Stimulated activated CD8-positive, alpha-beta memory T cell treated with anti-CD3 and anti-CD28 coated beads, Interleukin-12 subunit alpha, Interleukin-12 subunit beta, amount 100 ng/mL, for 1 hour (primary cell): ENCODE measurements at regions not wholly inside any gene's neighbourhood (a gene's known extent, or its start where the extent isn't known, plus 50 kb on each side); places are given as distances from the start of the nearest gene placed in this dataset.
"Not testable (repeated sequence)": the region's sequence is repeated elsewhere in the genome, so short reads cannot be mapped to it uniquely, and the experiment has no call there.

Experiments
- DNase-seq: peaks from one replicate; pipeline ENCODE4 v3.0.0-alpha.2; 2020; ENCODE audit warnings: low read depth

DNA sequence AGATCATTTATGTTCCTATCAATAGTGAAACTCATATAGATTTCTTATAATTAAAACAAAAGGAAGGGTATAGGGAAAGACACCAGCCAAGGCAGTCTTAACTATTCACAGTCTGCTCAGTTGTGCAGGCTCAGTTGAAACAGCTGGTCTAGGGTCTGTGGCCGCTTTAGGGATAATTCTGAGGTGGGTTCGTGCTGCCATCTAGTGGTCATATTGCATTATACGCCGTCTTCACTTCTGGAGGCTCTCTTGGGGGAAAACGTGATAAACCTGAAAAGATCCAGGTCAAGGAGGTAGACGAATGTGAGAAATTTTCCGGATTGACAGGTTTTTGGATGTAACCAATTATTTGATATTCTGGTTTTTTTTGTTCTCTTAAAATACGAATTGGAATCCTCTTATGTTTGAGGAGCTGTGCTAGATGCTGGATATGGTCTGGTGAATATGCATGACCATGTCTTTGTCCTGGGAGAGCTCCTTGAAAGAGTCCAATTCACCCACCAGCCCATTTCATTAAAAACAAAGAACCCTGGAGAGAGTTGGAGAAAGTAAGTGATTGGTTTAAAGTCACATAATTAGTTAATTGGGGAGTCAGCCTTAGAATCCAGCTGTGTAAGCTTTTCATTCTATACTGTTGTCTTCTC lies 492.4 kb downstream of the PLCL1 start:
- DNase-seq, result peak; percentile 46

DNA sequence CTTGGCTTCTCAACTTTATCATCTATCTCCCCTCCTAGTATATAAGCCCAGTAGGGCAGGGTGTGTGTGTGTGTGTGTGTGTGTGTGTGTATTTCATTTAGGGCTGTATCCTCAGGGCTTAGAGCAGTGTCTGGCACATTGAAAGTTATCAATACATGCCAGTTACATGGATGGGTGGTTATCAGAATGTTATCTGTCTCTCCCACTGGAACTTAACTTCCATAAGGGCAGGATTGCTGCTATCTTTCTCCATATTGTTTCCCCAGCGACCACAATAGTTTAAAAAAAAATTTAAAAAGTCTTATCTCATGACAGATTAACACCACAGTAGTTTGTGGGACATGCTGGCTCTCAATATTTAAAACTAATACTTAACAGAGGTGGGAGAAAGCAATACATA lies 488.9 kb downstream of the PLCL1 start:
- DNase-seq, result no peak

DNA sequence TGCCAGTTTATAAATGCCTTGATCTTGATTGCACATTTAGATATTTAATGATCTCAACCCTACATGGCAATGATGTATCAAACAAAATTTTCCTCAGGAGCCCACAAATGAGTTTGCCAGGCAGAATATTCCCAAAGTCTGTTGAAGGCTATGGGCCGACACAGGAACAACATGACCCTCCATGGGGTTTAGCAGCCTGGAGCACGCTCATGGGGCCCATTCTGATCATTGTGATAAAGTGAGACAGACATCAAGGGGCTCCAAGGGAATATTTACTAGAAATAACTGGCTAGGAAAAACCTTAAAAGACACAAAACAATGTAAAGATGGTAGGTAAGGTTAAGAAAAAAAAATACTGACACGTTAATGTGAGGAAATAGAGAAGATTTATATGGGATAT lies 485.4 kb downstream of the PLCL1 start:
- no peak for DNase-seq

DNA sequence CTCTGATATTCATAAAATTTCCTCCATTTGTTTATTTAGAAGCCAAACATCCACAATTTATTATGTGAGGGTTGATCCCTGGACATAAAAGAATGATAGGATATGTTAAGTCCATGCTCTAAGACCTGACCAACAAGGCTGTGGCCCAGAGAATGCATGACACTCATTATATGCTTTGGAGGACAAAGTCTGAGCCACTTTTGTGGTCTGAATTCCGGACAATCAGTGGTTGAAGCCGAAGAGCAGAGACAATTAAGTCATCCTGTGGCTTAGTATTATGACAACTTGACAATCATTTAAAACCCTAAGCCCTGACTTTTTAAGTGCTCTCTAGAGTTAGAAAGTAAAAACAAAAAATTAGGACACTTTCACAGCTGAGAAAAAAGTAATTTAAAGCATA lies 483.3 kb downstream of the PLCL1 start:
- DNase-seq, result no peak

DNA sequence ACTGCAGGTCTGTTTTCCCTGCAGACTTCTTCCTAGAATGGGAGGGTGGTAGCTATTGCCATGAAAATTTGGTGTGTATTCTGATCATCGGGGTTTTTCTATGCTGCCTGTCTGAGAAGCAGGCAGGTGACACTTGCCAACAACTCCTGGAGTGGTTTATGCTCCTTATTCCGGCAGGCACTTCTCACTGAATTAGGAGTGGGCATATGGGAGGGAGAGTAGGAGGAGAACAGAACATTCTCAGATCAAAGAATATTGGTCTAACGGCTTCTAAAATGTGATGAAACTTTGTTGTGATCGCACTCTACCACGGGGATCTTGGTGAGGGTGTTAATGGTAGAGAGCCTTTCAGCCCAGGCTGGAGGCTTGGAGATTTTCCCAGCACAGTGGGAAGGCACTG lies 480.8 kb downstream of the PLCL1 start:
- no peak for DNase-seq

DNA sequence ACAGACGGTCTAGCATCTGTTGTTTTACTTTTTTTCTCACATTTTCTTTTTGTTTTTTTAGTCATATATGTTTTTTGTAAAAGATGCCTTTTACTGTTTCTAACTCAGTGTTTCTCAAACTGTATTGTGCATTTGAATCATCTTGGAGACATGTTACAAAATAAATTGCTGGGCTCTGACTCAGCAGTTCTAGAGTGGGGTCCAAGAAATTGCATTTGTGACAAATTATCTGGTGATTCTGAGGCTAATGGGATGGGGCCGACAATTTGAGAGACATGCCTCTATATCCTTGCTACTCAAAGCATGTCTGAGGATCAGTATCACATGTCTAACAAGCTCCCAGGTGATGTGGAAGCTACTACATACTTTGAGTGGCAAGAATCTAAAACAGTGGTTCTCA lies 478.8 kb downstream of the PLCL1 start:
- no peak for DNase-seq

DNA sequence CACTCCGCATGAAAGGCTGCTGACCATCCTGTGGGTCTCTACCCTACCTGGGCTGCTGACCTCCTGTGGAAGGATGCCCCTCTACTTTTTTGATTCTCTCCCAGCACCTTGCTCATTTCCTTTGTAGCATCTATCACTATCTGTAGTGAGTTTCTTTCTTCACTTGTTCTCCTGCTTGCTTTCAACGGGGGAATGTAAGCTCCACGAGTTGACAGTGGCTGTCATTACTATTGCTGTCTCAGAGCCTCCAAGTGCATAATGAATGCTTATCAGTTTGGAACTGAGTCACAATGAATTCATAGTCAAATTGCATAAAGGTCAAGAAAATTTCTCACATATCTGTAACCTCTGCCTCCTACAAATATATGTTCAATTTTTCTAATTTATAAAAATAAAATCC lies 477.7 kb downstream of the PLCL1 start:
- no peak for DNase-seq

DNA sequence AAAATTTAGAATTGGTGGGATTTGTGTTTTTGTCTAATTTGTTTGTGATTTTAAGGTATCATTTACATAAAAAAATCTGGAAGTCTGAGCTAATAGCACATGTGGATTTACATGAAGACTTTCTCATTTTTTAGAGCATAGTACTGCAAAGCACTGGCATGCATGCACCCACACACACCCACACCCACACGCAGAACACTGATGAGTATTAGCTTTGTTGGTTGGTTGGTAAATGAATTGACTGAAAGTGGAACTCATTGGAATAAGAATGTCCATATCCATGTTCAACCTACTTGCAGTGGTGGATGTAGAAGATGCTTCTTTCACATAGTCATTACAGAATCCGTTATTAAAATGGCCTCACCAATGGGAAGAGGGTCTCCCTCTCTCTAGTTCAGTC lies 475.8 kb downstream of the PLCL1 start:
- no peak for DNase-seq

DNA sequence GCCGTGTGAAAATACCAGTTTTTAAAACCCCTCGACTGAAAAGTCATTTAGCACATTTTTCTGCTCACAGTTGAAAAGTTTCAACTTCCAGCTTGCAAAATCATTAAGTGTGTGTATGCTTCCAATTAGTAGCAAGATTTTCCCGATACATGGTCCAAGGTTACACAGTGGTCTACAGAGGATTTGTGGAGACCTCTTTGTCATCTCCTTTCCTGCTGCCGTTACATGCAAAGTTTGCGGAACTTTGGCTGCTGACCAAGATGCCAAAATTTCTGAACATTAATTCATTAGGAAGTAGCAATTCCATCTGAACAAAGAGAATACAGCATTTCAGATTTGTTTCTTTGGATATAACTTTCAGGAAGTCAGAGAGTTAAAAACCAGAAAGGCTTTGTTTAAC lies 474.6 kb downstream of the PLCL1 start:
- DNase-seq, result no peak

DNA sequence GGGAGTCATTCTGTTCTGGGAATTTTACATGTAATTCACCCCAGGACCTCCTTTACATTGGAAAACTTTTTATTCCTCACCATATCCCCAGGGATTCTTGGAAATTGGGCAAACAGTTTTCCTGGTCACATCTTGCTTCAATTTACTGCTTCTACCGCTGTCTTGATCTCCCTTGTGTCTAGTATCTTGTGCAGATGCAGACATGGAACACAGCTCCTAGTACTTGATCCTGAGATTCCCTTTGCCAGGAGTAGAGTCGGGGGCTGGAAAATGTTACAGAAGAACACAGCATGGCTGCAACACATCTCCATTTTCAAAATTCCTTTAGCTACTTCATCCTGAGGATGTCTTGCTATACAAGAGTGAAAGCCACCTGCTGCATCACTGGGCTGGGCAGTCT lies 472.8 kb downstream of the PLCL1 start:
- DNase-seq, result no peak

DNA sequence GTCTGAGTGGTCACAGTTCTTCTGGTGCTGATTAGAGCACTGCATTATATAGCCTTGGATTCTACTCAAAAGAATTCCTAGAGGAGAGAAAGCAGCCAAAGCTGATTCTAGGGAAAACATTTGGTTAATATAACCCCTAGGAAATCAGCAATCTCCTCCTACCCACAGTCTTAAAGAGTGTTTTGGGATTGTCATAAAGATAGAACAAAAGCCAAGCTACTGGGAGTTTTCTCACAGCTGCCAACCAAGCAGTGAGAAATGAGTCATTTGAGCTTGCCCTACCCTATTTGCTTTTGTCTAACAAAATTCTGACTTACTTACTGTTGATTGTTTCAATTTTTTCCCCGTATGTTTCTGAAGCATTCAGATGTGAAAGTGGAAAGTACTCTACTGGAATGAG lies 469.3 kb downstream of the PLCL1 start:
- no peak for DNase-seq

DNA sequence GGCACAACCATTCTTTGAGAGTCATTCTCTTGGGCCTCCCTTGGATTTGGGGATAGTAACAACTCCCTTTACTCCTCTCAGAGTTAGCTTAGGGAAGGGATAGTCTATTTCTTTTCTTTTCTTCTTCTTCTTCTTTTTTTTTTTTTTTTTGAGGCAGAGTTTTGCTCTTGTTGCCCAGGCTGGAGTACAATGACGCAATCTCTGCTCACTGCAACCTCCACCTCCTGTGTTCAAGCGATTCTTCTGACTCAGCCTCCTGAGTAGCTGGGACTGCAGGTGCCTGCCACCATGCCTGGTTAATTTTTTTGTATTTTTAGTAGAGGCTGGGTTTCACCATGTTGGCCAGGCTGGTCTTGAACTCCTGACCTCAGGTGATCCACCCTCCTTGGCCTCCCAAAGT lies 465.8 kb downstream of the PLCL1 start:
- not testable (repeated sequence) for DNase-seq

DNA sequence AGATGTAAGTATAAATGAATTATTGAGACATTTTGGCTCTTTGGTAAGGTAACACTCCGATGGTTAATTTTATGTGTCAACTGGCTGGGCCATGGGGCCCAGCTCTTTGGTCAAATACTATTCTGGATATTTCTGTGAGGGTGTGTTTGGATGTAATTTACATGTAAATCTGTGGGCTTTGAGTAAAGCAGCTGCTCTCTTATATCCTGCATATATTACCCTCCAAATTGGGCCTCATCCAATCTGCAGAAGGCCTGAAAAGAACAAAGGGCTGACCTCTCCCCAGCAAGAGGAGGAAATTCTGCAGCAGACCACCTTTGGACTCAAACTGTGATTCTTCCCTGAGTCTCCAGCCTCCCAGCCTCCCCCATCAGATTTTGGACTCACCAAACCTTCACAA lies 464.1 kb downstream of the PLCL1 start:
- DNase-seq, result no peak

DNA sequence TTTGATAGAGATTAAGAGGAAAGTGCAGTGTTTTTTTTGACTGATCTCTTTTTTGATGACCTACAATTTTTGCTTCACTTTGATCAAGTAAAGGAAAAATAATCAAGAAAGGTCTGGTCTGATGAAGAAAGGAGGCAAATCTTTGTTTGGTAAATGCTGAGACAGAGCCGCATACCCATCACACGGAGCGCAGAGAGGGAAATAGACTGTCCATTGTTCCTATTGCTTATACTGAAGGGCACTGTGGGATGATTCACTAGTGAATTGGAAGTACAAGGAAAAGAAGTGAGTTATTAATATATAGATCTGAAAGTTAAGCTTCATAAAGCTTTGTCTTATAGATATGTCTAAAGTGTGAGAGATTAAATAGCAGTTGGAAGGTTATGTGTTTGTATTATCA lies 455.1 kb downstream of the PLCL1 start:
- no peak for DNase-seq

DNA sequence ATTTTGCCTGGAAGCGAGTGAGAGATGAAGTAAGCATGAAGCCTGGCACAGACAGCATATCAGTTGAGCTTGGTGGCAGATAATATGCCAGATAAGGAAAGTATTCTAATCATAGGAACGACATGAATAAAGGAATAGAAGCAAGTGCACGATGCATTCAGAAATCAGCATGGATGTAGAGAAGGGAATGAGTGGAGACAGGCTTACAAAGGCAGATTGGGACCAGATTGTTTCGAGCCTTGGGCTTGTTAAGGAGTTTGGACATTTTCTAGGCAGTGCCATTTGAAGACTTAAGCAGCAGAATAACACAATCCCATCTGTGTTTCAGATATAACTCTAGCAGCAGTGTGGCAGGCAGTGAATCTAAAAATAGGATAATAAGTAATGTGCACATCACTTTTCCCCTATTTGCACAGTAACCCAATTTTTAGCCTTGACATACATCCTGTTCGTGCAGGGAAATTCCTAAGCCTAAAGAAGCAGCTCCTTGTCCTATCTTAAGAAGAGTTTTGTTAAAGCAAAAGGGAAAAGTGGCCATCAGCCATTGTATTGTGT lies 450.2 kb downstream of the PLCL1 start:
- DNase-seq, result no peak

DNA sequence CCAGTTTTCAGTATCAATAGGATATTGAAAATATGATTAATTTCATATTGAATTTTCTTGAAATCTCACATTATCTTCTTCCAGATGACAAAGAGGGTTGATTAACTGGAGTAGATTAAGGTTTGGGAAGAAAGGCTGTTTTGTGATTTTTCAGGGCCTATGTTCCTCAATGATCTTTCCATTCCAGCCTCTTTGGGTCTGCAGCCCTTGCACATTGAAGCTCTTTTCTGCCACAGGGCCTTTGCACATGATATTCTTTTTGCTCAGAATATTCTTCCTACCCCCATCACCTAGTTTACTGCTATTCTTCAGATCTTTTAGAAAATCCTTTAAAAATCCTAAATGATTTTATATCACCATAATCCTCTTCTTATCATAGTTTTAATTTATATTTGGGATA lies 449.6 kb downstream of the PLCL1 start:
- DNase-seq, result no peak

DNA sequence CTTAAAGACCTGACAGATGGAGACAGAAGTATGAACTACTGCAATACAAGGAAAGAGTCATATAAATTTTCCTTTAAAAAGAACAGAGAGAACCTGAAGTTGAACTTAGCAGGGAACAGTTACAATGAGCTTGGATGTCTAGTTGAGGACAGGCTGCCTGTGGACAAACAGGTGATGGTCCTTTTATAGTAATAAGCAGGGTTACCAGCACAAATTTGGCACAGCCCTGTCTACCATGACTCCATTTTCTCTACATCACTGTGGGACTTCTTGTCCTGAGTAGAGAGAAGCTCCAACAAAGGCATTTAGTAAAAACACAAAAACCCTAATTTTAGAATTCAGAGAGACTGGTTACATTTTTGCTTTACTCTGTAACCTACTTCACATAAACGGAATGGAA lies 448.1 kb downstream of the PLCL1 start:
- no peak for DNase-seq

DNA sequence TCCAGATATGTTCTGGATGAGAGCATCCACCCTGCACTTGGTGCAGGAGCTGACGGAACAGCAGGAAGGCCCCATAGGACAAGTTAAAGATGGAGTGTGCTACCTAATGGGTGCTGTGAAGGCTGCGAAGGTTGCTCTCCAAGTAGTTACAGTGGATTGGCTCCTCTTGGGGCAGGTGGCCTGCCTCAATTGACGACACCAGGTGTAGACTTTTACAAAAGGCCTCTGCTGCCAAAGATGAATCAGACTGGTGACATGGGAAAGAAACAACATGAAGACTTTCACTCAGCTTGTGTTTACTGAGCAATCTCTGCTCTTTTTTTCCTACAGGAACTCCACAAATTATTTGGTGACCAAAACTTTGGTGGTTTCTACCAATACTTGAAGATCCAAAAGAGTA lies 437.7 kb downstream of the PLCL1 start:
- DNase-seq, result no peak

DNA sequence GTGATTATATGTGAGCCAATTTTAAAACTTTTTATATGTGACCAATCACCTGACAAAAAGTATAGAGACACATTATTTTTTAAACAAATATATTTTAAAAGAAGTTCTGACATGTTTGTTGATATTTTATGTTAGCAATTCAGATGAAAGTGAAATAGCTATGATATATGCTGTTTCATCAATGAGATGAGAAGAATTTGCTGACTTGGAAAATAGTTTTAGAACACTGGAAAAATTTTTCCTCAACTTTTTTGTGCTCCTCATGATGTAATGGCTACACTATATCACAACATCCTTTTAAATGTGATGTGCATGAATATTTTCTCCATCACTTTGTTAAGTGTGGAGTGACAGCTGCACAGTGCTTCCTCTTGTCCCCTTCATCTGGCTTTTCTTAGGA lies 434.0 kb downstream of the PLCL1 start:
- DNase-seq, result no peak

DNA sequence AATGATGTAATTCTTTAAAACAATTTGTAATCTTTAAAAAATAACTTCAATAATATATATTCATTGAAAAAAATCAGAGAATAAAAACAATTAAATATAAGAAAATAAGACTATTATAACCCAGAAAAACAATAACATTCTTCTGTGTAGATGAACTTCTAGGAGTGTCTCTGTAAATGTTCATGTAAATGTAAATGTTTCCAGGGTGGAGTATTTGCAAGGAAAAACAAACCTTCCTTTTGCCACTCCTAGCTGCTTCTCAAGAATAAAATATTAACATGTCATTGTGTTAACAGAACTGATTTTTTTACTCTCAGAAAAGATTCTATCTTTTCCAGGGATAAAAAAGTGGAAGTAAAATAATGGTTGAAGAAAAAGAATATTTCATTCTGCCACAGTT lies 431.9 kb downstream of the PLCL1 start:
- no peak for DNase-seq

DNA sequence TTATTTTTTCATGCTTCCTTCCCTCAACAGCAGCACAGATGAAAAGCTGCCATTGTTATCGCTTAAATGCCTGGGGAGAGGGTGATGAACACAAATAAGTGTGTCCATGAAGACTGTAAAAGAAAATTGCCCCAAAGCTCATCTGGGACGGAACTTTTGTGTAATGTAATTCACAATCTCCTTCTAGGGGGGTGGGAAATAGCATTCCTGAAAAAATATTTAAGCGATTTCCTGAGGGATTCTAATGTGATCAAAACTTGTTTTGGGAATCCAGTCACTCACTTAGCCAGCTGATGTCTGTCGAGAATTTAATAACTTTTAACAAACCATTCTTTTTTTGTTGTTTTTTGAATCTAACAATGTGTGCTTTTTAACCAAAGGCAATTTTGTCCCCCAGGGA lies 427.9 kb downstream of the PLCL1 start:
- no peak for DNase-seq

DNA sequence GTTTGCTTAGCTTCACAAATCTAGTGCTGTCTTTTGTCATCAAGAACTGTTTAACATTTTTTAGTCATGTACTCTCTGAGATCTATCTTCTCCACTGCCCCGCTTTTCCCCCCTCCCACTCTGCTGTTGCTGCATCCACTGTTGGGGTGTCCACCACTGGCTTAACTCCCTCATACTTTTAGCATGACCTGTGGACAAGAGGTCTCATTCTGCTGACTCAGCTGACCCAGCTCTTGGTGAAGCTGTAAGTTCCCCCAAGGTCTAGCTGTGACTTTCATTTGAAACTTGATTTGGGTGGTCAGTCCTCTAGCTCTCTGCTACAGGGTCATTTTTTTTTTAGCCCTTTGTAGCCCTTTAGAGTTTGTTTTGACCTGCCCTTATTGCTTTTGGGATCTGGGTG lies 427.2 kb downstream of the PLCL1 start:
- DNase-seq, result no peak

DNA sequence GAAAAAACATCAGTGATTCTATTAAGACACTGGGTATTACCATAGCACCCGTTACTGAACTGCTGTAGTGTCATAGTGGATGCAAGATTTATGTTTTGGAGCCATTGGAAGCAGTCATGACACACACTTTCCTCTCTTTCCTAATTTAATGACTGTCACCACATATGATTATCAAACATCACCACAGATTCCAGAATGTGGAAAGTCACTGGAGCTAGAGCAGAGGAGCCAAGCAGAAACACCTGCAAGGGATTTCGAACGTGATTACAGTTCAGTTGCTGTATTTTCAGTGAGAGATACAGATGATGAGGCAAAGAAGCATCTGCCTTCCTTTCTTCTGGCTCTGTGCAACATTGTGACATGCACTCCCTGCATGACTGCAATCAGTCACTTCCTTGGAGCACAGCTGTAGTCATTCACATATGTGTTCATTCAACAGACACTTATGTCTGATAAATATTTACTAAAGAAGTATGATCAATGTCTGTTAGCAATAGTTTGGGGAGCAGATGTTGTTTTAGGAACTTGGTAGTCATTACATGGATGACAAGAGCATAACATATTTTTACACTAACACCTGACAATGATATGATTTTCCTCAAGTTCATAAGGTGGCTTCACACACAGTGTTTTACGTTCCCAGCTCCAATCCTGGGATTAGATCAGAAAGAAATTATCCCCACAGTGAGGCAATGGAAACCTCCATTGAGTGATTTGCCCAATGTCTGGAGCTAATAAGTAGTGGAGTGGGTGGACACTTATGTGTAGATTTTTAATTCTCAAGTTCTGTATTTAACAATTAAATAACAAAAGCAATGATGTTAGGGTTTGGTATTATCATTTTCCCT lies 416.6 kb downstream of the PLCL1 start:
- DNase-seq, result no peak

DNA sequence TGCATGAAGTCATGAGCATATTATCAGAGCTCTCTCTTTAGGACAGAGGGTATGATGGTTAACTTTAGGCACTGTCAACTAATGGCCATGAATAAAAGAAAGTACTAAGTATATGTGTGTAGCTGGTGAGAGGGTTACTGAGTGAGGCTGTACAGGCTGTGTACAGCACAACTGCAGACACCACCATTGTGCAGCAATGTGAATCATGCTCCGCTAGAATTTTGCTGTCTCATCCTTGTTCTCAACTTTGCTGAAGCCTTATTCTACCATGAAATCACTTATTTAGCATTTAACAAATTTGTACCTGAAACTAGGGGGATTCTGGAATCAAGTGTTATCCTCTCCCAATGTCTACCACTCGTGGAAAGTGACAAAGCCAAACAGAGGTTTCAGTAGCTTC lies 414.9 kb downstream of the PLCL1 start:
- no peak for DNase-seq
